ENCODE measurements at regions not wholly inside any gene's neighbourhood (a gene's known extent, or its start where the extent isn't known, plus 50 kb on each side); places are given as distances from the start of the nearest gene placed in this dataset.

DNA sequence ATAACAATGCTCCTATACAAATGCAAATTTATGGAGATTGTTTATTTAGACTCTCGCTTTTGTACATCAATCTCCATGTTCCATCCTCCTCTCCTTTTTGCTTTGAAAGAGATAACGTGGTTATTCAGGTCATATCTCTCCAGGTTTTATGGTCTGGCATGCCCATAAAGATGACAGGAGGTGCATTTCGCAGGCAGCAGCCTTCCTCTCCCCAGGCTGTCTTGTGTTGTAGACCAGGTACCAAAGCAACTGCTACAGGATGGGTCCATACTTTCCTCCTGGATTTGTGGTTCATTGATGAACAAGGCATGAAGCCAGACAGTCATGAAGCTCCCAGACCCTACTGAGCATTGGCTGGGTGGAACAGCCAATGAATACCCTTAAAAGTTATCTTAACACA, 400.2 kb upstream of the NPVF start:
- DNase-seq (ENCODE audit: low read depth in 2 of 2), result no peak

DNA sequence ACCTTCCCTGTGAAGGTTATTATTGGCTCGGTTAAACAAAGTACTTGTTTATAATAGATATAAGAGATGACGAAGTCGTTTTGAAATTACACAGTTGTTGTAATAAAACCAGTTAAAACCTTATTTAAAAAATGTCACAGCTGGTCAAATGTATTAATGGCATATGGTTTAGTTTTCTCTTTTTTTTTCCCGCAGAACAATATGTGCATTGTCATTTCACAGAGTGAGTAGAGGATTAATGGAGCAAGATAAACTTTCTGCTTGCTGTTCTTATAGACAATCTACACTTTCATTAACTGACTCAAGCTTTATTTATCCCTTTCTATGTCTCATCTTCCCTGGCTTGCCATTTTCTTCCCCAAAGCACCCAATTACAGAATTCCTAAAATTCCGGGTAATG, 404.3 kb upstream of the NPVF start:
- no peak for DNase-seq (ENCODE audit: low read depth in 2 of 2)

DNA sequence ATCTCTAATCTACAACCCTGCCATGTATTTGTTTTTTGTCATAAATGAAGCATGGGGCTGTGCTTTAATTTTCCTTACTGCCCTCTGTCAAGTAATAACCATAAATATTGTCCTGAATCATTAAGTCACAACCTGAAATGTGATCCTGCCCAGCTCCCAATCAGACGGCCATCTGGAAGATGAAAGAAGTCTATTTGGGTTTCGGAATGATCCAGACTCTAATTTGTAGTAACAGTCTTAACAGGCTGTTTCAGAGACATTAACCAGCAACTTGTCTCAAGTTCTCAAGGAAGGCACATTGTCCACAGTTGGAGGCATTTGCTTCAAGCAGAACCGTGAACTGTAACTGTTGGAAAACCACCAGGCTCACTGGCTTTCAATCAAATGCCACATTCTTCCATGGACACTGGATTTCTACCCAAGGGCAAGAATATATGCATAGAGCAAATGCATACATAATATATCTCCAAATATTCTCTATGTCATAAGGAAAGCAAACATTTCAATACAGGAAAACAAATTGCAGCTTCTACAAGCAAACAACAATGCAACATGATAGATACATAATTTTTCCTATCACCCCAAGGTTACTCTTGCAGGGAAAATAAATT, 405.2 kb upstream of the NPVF start:
- no peak for DNase-seq (ENCODE audit: low read depth in 2 of 2)

DNA sequence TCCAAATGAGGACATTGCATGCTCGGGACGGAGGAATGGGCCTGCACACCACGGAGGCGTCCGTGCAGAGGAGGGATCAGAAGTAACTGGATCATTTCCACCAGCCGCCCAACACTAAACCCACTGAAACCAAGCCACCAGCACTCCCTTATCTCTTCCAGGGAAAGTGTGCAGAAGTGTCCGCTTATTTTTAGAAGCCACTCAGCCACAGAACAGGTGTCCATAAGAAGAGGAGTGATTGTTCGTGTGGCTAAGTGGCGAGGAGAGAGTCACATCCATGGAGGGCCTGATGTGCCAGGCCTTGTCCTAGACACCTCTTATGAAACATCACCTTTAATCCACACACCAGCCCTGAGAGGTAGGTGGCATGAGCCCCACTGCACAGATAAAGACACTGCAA, 407.9 kb upstream of the NPVF start:
- DNase-seq (ENCODE audit: low read depth in 2 of 2), result no peak

DNA sequence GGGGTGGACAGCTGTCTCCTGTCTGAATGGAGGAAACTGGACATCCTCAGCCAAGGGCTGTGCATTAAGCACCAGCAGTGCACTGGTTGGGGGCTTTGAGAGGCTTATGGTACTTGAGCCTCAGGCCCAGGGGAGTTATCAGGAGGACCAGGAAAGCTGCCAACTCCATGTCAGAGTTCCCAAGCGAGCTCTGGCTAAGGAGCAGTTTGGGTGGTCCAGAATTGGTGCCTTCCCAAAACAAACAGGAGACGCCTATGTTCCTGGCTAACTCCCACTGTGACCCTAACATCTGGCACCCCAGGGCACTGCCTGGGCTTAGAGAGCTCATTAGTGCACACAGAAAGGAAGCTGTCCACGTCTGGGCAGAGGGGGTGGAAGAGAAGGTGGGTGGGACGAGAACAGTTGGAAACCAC, 408.6 kb upstream of the NPVF start:
- DNase-seq (ENCODE audit: low read depth in 2 of 2), result no peak

DNA sequence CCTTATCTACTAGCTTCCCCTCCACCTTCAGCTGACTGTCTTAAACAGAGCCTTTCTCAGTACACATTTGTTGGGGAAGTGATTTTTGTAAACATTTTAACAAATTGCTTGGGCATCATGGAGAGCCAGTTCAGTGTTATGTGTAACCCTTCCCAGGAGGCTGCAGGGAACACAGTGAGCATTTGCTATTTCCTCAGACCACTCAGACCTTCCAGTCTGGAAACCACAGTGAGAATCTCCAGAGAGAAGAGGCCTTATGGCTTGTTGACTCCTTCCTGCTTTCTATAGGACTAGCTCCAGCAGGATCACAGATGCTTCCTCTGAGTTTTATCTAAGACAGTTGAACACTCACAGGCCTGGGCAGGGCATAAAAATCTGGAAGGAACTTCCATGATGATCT, 409.8 kb upstream of the NPVF start:
- DNase-seq (ENCODE audit: low read depth in 2 of 2), result no peak

DNA sequence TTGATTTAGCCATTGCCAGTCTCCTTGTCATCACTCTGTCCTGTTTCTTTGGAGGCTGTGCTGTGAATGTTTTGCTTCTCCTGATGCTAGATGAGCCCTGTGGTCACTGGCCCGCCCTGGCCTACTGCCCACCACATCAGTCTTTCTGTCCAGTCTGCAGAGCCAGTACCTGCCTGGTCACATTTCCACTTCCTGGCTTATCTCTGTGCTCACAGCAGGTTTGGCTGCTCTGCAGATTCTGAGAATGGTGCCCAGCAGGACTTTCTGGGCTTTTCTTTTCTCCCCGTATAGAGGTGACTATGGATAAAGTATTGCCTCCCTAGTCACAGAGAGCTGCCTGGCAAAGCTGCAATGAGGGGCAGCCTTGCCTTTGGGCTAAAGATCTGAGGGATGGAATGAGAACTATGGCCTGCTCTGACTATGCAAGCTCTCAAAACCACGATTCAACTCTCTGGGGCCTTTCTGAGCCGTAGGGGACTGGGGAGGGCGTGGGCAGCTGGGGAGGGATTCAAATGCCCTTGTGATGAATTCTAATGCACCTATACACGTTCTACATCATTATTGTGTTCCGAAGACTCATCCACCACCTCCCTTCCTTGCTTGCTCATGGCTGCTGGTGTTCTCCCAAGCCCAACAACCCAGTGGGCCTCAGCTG, 410.4 kb upstream of the NPVF start:
- DNase-seq (ENCODE audit: low read depth in 2 of 2), result no peak

DNA sequence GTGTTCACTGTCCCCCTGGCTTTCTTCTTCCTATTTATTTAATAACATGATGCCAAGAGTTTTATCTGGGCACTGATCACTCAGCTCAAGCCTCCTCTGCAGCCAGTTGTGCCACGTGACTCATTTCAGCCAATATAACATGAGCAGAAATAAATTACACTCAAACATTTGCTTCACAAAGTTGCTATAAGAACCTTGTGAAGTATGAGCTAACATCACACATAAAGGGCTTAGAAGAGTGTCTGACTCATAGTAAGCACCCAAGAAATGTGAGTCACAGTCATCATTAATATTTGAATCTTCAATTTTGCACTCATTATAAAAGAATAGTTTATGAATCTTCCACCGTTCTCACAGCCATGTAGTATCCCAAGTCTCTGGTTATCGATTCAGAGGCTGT, 414.6 kb upstream of the NPVF start:
- no peak for DNase-seq (ENCODE audit: low read depth in 2 of 2)

DNA sequence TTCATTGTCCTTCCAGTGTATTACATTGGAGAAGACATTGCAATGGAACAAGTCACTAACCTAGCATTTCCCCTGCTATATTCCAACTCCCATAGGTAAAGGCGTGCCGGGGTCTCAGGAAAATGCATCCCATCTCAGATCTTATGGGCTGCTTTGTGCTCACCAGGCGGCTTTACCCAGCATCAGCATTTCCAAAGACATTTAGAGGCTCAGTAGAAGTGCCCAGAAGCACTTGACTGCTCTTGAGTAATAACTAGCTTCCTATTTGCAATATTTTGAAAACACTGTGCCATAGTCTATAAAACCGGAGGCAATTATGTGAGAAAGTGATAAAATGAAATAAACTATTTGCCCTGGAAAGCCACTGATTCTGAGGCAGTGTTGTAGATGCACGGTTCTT, 415.0 kb upstream of the NPVF start:
- DNase-seq (ENCODE audit: low read depth in 2 of 2), result no peak

DNA sequence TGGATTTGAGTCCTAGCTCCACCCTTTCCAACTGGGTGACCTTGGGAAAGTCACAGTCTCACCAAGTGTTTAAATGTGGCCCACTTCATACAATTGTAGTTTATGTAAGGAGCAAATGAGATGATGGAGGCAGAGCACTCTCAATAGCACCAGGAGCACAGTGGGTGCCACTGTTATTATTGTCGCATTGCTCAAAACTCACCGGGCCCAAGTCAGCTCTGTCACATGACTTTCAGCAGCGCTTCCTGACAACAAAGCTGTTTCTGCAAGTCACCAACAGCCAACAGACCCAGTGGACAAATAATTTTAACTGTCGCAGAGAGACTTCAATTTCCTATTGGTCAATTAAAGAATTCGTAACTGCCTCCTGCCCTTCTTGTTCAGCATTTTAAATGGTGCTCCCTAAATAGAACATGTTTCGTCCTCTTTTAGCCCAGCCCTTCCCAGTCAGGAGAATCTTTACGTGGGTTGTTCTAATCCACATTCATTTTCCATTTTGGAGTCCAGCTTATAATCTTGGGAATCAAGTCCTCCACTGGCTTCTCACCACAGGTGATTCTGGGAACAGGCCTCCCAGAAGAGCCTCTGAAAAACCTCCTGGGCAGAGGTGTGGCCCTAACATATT, 415.6 kb upstream of the NPVF start:
- no peak for DNase-seq (ENCODE audit: low read depth in 2 of 2)

DNA sequence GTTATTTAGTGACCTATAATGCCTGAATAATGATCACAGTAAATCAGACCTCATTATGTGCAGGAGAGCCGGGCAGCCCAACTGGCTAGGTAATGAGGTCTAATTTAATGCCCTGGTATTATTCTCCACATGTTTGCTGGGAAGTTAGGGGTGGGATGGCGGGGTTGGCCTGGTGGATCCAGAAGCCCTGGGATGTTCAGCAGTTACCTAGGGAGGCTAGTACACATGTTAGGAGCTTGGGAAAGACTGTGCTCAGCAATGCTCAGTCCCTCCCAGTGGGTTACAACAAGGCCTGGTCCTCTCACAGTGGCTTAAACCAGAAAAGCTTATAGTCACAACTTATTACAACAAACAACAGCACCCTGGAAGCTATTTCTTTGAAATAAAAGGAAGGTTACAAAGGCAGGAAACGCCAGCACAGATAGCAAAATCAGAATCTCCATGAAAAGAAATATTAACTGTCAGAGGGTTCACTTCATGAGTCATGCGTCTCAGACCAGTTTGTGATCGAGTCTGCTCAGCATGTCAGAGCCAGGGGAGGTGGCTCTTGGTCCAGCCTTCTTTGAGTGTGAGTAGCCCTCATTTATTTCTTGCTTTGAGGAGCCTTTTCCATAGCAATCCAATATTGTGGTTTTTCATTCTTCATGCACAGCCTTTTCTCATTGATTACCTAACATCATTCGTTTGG, 418.6 kb upstream of the NPVF start:
- no peak for DNase-seq (ENCODE audit: low read depth in 2 of 2)

DNA sequence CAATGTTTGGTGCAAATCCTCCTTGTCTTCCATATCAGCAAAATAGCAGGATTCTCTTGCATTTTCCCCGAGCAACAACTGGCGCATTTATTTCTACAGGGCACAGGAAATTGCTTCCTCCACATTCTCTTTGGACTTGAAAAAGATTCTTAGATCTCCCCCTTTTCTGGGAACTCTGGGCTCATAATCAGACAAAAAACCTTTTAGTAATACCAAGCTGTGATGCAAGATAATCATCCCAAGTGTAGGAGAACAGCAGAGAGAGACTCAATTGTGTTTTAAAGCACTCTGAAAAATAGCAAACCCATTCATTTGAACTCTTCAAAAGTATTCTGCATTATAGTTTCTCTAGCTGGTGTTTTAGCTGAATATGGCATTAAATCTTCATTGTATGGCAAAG, 419.6 kb upstream of the NPVF start:
- DNase-seq (ENCODE audit: low read depth in 2 of 2), result no peak

DNA sequence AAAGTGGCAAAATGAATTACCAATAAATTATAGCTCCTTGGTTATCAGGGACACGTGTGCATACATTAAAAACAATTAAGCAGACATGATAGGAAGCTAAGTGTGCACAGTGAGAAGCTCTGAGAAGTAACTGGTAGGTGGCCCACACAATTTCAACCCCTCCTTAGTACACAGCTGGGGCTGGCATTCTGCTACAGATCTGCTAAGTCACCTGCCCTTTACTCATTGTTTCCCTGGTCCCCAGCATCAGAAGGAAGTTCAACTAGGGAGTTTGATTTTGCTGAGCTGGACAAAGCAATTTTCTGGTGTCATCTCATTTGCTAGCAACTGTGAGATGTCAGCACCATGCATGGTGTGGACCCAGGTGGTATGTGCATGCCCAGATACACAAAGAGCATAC, 424.1 kb upstream of the NPVF start:
- no peak for DNase-seq (ENCODE audit: low read depth in 2 of 2)

DNA sequence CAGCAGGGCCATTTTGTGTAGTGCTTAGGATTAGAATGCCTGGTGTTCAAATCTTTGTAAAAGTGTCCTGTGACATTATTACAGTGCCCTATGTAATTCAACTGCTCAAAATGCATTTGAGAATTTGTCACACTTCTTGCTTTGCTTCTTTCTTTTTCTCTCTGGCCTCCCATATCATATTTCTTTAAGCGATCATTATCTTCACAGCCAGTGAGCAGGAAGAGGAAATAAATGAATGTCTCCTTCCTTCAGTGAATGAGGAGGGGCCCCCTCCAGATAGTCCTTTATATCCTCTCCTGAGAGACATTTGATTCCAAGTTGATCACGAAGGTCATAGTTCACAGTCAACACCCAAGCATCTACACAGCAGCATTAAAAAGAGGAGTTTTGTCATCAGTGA, 425.1 kb upstream of the NPVF start:
- DNase-seq (ENCODE audit: low read depth in 2 of 2), result no peak

DNA sequence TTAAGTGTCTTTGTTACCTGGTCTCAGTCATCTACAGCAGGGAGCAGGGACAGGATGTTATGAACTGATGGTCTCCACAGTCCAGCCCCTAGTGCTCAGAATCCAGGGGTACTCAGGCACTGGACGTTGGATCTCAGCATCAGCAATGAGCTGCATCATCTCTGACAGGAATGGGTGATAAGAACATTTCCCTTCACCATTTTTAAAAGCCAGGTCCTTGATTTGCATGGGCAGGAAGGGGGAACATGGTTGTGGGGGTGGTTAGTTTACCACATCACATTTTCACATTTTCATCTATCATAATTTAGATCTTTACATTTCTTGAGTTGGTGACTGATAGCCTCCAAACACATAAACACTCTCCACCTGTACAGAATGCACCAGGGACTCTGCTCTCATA, 427.8 kb upstream of the NPVF start:
- DNase-seq (ENCODE audit: low read depth in 2 of 2), result no peak

DNA sequence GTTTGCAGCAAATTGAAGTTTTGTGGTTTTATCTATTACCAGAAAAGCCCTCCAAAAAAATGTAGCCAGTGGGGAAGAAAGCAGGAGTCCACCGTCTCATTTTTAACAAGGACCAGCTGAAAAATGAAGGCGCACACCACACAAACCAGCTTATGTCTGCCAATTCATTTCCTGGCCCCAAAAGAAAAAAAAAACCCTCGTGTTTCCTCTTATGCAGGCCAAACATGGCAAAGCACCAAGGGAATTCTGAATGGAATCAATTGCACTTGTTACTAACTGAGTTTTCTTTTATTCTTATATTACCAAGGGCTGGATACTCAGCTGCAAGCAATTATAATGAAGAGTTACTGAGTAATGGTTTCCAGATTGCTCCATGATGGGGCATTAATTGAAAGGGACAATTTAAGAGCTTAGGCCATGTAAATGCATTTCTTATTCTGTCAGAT, 428.3 kb upstream of the NPVF start:
- no peak for DNase-seq (ENCODE audit: low read depth in 2 of 2)

DNA sequence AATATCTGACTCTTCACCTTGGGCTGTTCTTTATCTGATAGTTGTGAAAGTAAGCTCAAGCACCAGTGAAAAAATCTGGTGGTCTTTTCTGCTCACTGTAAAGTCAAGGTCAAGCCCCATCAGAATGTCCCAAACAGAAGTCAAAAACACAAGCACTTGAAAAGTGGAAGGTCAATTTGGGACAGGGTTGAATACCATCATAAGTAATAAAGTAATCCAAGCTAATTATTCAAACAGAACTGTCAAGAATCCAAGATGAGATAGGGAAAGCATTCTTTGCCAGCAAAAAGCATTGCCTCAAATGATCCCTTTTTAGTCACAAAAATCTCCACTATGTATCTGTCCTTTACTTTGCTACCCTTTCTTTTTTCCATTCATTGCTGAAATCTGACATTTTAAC, 430.1 kb upstream of the NPVF start:
- DNase-seq (ENCODE audit: low read depth in 2 of 2), result no peak

DNA sequence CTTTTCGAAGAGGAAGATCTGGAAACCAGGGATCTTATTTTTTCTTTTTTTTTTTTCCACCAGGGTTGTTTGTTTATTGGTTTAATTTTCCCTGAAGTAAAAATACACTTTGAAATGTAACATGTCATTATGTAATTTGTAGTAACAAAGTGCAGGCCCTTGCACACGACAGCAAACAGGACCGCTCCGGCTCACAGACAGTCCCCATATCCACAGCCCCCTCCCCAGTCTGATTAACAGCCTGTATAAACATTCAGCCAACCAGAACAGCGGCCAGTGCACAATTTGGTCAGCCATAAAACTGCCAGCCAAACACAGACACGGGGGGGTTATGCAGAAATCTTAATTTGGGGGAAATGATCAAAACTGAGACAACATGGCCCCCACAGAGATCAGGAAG, 431.6 kb upstream of the NPVF start:
- no peak for DNase-seq (ENCODE audit: low read depth in 2 of 2)

DNA sequence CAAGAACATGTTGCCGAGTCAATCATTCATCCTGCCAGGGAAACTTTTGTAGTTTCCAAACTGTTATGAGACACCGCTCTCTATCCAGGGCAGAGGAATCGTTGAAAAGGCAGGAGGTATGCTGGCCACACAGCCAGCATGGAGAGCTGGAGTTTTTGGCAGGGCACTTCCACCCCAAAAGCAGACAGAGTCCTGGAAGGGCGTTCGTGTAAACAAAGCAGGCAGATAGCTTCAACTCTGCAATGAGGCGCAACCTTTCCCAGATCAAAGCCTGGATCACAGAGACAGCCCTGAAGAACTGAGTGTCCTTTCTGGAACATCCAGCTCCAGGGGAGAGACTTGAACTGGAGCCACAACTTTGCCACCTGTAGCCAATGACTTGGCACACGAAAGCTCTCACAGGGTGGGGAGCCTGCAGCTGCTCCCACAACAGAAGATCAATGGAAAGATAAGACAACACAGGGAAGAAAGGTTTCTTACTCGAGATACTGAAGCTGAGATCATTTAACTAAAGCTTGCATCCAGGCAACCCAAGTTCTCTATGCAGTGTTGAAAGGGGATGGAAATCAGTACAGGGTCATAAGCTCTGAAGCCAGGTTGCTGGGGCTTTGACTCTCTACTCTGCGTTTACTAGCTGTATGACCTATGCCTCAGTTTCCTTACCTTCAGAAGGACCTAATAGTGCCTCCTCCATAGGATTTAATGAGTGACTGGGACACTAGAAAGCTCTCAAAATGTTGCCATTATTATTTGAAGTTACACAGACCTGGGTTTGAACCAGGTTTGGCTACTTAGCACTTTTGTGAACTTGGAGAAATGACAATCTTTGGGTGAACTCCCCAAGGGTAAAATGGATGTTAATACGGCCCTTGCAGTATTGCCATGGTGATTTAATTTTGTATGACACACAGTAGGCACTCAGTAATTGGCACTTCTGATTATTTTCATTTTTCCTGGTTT, 434.8 kb upstream of the NPVF start:
- no peak for DNase-seq (ENCODE audit: low read depth in 2 of 2)

DNA sequence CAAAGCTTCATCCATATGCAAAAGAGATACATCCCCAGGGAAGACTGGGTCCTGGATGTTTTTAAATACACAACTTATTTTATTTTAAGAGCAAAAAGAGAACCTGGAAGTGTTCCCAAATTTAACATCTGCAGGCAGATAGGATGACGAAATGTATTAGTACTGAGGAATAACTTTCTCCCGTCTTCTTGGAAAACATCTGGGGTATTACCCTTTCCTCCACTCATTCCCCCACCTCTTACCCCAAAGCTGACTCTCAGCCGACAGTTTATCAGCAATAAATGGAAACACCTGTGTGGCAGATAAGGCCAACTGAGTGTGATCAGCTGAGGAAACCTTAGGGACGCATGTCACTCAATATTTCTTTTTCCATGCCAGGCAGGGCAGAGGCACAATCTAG, 435.6 kb upstream of the NPVF start:
- DNase-seq (ENCODE audit: low read depth in 2 of 2), result no peak

DNA sequence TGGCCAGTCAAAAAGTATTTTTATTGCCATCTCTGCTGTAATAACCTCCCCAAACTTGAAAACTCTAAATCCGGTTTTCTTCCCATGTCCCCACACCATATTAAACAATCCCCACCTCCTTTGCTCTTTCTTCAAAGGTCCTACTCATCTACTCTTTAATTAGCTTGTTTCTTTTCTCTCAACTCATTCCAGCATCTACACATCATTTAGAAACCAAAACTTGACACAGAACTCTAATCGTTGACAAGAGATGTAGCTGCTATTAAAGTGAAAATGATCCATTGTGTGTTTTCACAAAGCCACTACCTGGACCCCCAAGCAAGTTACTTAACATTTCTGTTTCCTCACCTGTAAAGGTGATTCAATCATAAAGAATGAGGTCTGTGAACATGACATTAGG, 436.3 kb upstream of the NPVF start:
- DNase-seq (ENCODE audit: low read depth in 2 of 2), result no peak

DNA sequence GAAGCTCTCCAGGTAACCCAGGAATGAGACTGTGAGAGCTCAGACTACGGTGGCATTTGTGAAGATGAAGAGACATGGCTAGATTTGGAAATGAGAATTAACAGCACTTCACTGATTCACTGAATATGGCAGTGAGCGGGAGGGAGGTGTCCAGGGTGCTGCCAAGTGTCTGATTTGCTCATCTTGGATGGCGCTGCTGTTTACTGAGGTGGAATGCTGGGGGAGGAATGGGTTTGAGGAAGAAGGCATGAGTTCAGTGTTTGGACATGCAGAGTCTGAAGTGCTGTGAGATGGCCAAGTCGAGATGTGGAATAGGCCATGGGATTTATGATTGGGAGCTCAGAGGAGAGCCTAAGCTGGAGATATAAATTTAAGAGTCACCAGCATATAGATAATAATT, 437.1 kb upstream of the NPVF start:
- no peak for DNase-seq (ENCODE audit: low read depth in 2 of 2)

Measured in stimulated activated CD8-positive, alpha-beta memory T cell treated with anti-CD3 and anti-CD28 coated beads, Interleukin-15, amount 100 ng/mL, for 48 hours (primary cell).